Nephron (organoid): ENCODE measurements at regions not wholly inside any gene's neighbourhood (a gene's known extent, or its start where the extent isn't known, plus 50 kb on each side); places are given as distances from the start of the nearest gene placed in this dataset.
"Not testable (repeated sequence)": the region's sequence is repeated elsewhere in the genome, so short reads cannot be mapped to it uniquely, and the experiment has no call there.

Experiments used
- H3K27ac Mint-ChIP-seq, 3 experiments: 2 replicates each; pipeline ENCODE4 v1.8.0; 2020; ENCODE audit warnings: mixed read lengths in 3 of 3, mild to moderate bottlenecking in 2 of 3, moderate library complexity in 1 of 3
- H3K27me3 Mint-ChIP-seq: 2 replicates; pipeline ENCODE4 v1.8.0; 2021; ENCODE audit warnings: low read depth, mild to moderate bottlenecking, moderate library complexity, mixed read lengths
- H3K36me3 Mint-ChIP-seq: 2 replicates; pipeline ENCODE4 v1.8.0; 2020; ENCODE audit warnings: low read depth, mixed read lengths
- H3K4me1 Mint-ChIP-seq: 2 replicates; pipeline ENCODE4 v1.8.0; 2020; ENCODE audit warnings: mixed read lengths
- H3K4me3 Mint-ChIP-seq, 3 experiments: 2 replicates each; pipeline ENCODE4 v1.8.0; 2020; ENCODE audit warnings: mild to moderate bottlenecking in 3 of 3, mixed read lengths in 3 of 3, moderate library complexity in 2 of 3
- H3K9me3 Mint-ChIP-seq: 2 replicates; pipeline ENCODE4 v1.8.0; 2020; ENCODE audit warnings: mixed read lengths
- CTCF ChIP-seq, 3 experiments: fragments of 200-600 bp; sonication (generic); IDR thresholded peaks; one replicate each; pipeline ENCODE4 v1.5.0; 2021; ENCODE audit warnings: antibody characterized with exemption in 3 of 3; ENCODE audit not compliant: unreplicated experiment in 3 of 3

GRCh38 chr6:81534934-81535465 is 217.5 kb downstream of the TENT5A start:
- Mint-ChIP-seq H3K9me3 (no peaks in the 10 kb centered on the region), H3K4me3 (no peak overlapping the region), H3K36me3 (no peaks in the 10 kb centered on the region), H3K4me1 (no peaks in the 10 kb centered on the region), H3K27me3 (no peaks in the 10 kb centered on the region), H3K27ac (no peak overlapping the region)
- TF ChIP-seq CTCF (IDR thresholded peaks at IDR 0.05; ENCODE audit: unreplicated experiment in 3 of 3): no peak

GRCh38 chr6:81531869-81532561 is 220.5 kb downstream of the TENT5A start:
- Mint-ChIP-seq H3K36me3 (no peaks in the 10 kb centered on the region), H3K27me3 (no peaks in the 10 kb centered on the region), H3K27ac (no peak overlapping the region), H3K4me3 (no peak overlapping the region), H3K4me1 (no peaks in the 10 kb centered on the region), H3K9me3 (no peaks in the 10 kb centered on the region)
- no peak for TF ChIP-seq CTCF (IDR thresholded peaks at IDR 0.05; ENCODE audit: unreplicated experiment in 3 of 3)

- no peaks in the 10 kb centered on the region for H3K27me3 Mint-ChIP-seq
- no peak overlapping the region for H3K27ac Mint-ChIP-seq
- no peaks in the 10 kb centered on the region for H3K9me3 Mint-ChIP-seq
- no peak for TF ChIP-seq CTCF (IDR thresholded peaks at IDR 0.05; ENCODE audit: unreplicated experiment in 3 of 3)
- H3K36me3 Mint-ChIP-seq: no peaks in the 10 kb centered on the region
- no peaks in the 10 kb centered on the region for H3K4me1 Mint-ChIP-seq
- no peak overlapping the region for H3K4me3 Mint-ChIP-seq
Measured at GRCh38 chr6:81517455-81517854, 235.0 kb downstream of the TENT5A start.

GRCh38 chr6:81515562-81516453 is 236.7 kb downstream of the TENT5A start:
- no peak for TF ChIP-seq CTCF (IDR thresholded peaks at IDR 0.05; ENCODE audit: unreplicated experiment in 3 of 3)
- Mint-ChIP-seq H3K27me3 (no peaks in the 10 kb centered on the region), H3K4me1 (no peaks in the 10 kb centered on the region), H3K9me3 (no peaks in the 10 kb centered on the region), H3K4me3 (no peak overlapping the region), H3K27ac (no peak overlapping the region), H3K36me3 (no peaks in the 10 kb centered on the region)

GRCh38 chr6:81514195-81514594 is 238.3 kb downstream of the TENT5A start:
- not testable (repeated sequence) for H3K36me3 Mint-ChIP-seq, H3K9me3 Mint-ChIP-seq

GRCh38 chr6:81511423-81511822 is 241.1 kb downstream of the TENT5A start:
- H3K4me3 Mint-ChIP-seq: no peak overlapping the region
- H3K4me1 Mint-ChIP-seq: no peaks in the 10 kb centered on the region
- peaks cover 3% of the 10 kb centered on the region for H3K9me3 Mint-ChIP-seq
- H3K36me3 Mint-ChIP-seq: no peaks in the 10 kb centered on the region
- no peak for TF ChIP-seq CTCF (IDR thresholded peaks at IDR 0.05; ENCODE audit: unreplicated experiment in 3 of 3)
- H3K27me3 Mint-ChIP-seq: peaks cover 5% of the 10 kb centered on the region
- no peak overlapping the region for H3K27ac Mint-ChIP-seq

More at GRCh38 chr6:81514195-81514594, 238.3 kb downstream of the TENT5A start:
- not testable (repeated sequence) for H3K4me1 Mint-ChIP-seq, H3K27ac Mint-ChIP-seq, H3K4me3 Mint-ChIP-seq, H3K27me3 Mint-ChIP-seq
